OCI-LY3 (cell line): ENCODE measurements at regions not wholly inside any gene's neighbourhood (a gene's known extent, or its start where the extent isn't known, plus 50 kb on each side); places are given as distances from the start of the nearest gene placed in this dataset.

ENCODE experiments used
- H2AFZ ChIP-seq: fragments of 200-600, 300-600 bp; shearing (Covaris generic); 2 replicates; pipeline ENCODE4 v1.6.0; 2014; ENCODE audit warnings: antibody characterized with exemption, low read depth, low read length
- H3K27ac ChIP-seq: fragments of 200-600, 300-600 bp; sonication (generic); 2 replicates; pipeline ENCODE4 v1.5.1; 2014; ENCODE audit warnings: mild to moderate bottlenecking, low read length, moderate library complexity, mixed read lengths
- H3K27me3 ChIP-seq: fragments of 200-600, 300-600 bp; sonication (generic); 2 replicates; pipeline ENCODE4 v1.6.1; 2014; ENCODE audit warnings: low read depth, low read length, mixed read lengths
- H3K36me3 ChIP-seq: fragments of 200-600, 300-600 bp; sonication (generic); replicated peaks from 2 replicates; pipeline ENCODE3; 2014; ENCODE audit warnings: low read depth, low read length, mixed read lengths
- H3K4me1 ChIP-seq: fragments of 300-600, 200-600 bp; sonication (generic); 2 replicates; pipeline ENCODE4 v1.6.1; 2014; ENCODE audit warnings: low read length, mixed read lengths
- H3K4me2 ChIP-seq: fragments of 200-600, 300-600 bp; sonication (generic); 2 replicates; pipeline ENCODE4 v1.6.1; 2014; ENCODE audit warnings: low read length, mixed read lengths
- H3K4me3 ChIP-seq: fragments of 300-600, 200-600 bp; sonication (generic); 2 replicates; pipeline ENCODE4 v1.5.1; 2014; ENCODE audit warnings: antibody characterized with exemption, mild to moderate bottlenecking, low read length, moderate library complexity
- H3K79me2 ChIP-seq: fragments of 300-600, 200-600 bp; shearing (Covaris generic); 2 replicates; pipeline ENCODE4 v1.6.1; 2014; ENCODE audit warnings: mild to moderate bottlenecking, low read length, mixed read lengths
- H3K9ac ChIP-seq: fragments of 300-600, 200-600 bp; shearing (Covaris generic); 2 replicates; pipeline ENCODE4 v1.6.0; 2014; ENCODE audit warnings: mild to moderate bottlenecking, low read length, moderate library complexity
- H3K9me3 ChIP-seq: fragments of 200-600, 300-600 bp; shearing (Covaris generic); 2 replicates; pipeline ENCODE4 v1.6.1; 2014; ENCODE audit warnings: low read length, mixed read lengths; ENCODE audit not compliant: insufficient read depth
- H4K20me1 ChIP-seq: fragments of 200-600, 300-600 bp; sonication (generic); 2 replicates; pipeline ENCODE4 v1.6.1; 2016; ENCODE audit warnings: low read length, mixed read lengths; ENCODE audit not compliant: insufficient read depth
- EZH2phosphoT487 ChIP-seq: fragments of 200-600 bp; shearing (Covaris generic); IDR thresholded peaks from 2 replicates; pipeline ENCODE4 v1.6.1; 2018; ENCODE audit warnings: antibody characterized with exemption, mixed run types, low read depth
- TF ChIP-seq, protein P1 (sequence below): fragments of 200-600, 300-600 bp; sonication (generic); IDR thresholded peaks from 2 replicates; pipeline ENCODE4 v1.5.1; 2014; ENCODE audit warnings: antibody characterized with exemption, low read length, low read depth

- no peak overlapping the region for H3K4me3 ChIP-seq
- H3K36me3 ChIP-seq, result no peaks in the 10 kb centered on the region
- H3K27ac ChIP-seq, result no peak overlapping the region
- TF ChIP-seq EZH2phosphoT487, result no peak
- TF ChIP-seq, protein P1, sequence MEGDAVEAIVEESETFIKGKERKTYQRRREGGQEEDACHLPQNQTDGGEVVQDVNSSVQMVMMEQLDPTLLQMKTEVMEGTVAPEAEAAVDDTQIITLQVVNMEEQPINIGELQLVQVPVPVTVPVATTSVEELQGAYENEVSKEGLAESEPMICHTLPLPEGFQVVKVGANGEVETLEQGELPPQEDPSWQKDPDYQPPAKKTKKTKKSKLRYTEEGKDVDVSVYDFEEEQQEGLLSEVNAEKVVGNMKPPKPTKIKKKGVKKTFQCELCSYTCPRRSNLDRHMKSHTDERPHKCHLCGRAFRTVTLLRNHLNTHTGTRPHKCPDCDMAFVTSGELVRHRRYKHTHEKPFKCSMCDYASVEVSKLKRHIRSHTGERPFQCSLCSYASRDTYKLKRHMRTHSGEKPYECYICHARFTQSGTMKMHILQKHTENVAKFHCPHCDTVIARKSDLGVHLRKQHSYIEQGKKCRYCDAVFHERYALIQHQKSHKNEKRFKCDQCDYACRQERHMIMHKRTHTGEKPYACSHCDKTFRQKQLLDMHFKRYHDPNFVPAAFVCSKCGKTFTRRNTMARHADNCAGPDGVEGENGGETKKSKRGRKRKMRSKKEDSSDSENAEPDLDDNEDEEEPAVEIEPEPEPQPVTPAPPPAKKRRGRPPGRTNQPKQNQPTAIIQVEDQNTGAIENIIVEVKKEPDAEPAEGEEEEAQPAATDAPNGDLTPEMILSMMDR, result no peak
- H3K4me2 ChIP-seq, result no peak overlapping the region
- no peak overlapping the region for H2AFZ ChIP-seq
- no peak overlapping the region for H3K9ac ChIP-seq
- H3K79me2 ChIP-seq, result no peaks in the 10 kb centered on the region
- H3K4me1 ChIP-seq, result no peaks in the 10 kb centered on the region
- H4K20me1 ChIP-seq, result no peaks in the 10 kb centered on the region
- no peaks in the 10 kb centered on the region for H3K9me3 ChIP-seq
- no peaks in the 10 kb centered on the region for H3K27me3 ChIP-seq
These were observed 158.1 kb upstream of the NREP start for GRCh38 chr5:111914966-111915636.

- H3K36me3 ChIP-seq, result peaks cover 3% of the 10 kb centered on the region
- TF ChIP-seq, protein P1, result no peak
- TF ChIP-seq EZH2phosphoT487, result no peak
- no peaks in the 10 kb centered on the region for H3K9me3 ChIP-seq
- H3K27ac ChIP-seq, result no peak overlapping the region
- H4K20me1 ChIP-seq, result no peaks in the 10 kb centered on the region
- H3K27me3 ChIP-seq, result no peaks in the 10 kb centered on the region
- H3K9ac ChIP-seq, result no peak overlapping the region
- no peaks in the 10 kb centered on the region for H3K79me2 ChIP-seq
- H2AFZ ChIP-seq, result no peak overlapping the region
- H3K4me1 ChIP-seq, result peaks cover 32% of the 10 kb centered on the region
- H3K4me2 ChIP-seq, result 0 out of 2 replicates have a peak overlapping the region, but pooled peaks have one; percentile 18
- no peak overlapping the region for H3K4me3 ChIP-seq
These were observed 145.4 kb upstream of the NREP start for GRCh38 chr5:111902436-111902835.

DNA sequence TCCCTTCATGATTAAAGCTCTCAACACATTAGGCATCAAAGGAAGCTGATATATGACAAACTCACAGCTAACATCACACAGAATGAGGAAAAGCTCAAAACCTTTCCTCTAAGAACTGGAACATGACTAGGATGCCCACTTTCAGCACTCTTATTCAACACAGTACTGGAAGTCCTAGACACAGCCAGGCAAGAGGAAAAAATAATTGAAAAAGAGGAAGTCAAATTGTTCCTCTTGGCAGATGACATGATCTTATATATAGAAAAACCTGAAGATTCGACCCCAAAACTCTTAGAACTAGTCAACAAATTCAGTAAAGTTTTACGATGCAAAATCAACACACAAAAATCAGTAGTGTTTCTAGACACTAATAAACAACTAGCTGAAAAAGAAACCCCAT, 144.3 kb upstream of the NREP start:
- Histone ChIP-seq H2AFZ (no peak overlapping the region), H4K20me1 (no peaks in the 10 kb centered on the region), H3K9ac (no peak overlapping the region), H3K4me2 (peak overlapping the region; percentile 27; the same call in 1 of the 2 replicates), H3K27ac (peak overlapping the region; percentile 20; the same call in 1 of the 2 replicates), H3K9me3 (no peaks in the 10 kb centered on the region), H3K4me1 (peaks cover 32% of the 10 kb centered on the region), H3K36me3 (peaks cover 3% of the 10 kb centered on the region), H3K79me2 (no peaks in the 10 kb centered on the region), H3K4me3 (no peak overlapping the region), H3K27me3 (no peaks in the 10 kb centered on the region)
- TF ChIP-seq, protein P1, result no peak
- no peak for TF ChIP-seq EZH2phosphoT487

DNA sequence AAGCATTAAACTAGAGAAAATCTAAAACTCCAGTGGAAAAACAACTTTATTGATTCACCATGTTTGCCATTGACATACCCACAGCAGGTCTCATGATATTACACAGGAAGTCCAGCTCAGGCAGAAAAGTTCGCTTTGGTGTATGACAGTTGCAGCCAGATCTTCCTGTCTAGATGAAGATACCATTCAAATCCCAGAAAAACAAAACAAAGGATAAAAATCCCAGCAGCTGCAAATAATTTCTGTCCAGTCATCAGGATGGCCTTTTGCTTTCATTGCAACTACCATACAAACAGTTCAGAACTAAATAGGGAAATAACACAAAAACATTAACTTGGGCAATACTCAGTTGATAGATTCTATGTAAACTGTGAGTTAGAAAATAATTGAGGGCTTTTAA, 136.0 kb upstream of the NREP start:
- no peaks in the 10 kb centered on the region for H3K36me3 ChIP-seq
- H3K4me1 ChIP-seq, result peaks cover 12% of the 10 kb centered on the region
- H3K79me2 ChIP-seq, result no peaks in the 10 kb centered on the region
- H3K9me3 ChIP-seq, result peaks cover 2% of the 10 kb centered on the region; the same call in 1 of the 2 replicates
- no peak overlapping the region for H3K4me2 ChIP-seq
- H4K20me1 ChIP-seq, result no peaks in the 10 kb centered on the region
- H3K27me3 ChIP-seq, result no peaks in the 10 kb centered on the region
- TF ChIP-seq EZH2phosphoT487, result no peak
- TF ChIP-seq, protein P1, result no peak
- no peak overlapping the region for H3K27ac ChIP-seq
- no peak overlapping the region for H2AFZ ChIP-seq
- H3K4me3 ChIP-seq, result no peak overlapping the region
- H3K9ac ChIP-seq, result no peak overlapping the region
